Activated T-cell treated with anti-CD3 and anti-CD28 coated beads, Interleukin-2, amount 50 U/mL, for 4 hours (primary cell): ENCODE measurements at regions not wholly inside any gene's neighbourhood (a gene's known extent, or its start where the extent isn't known, plus 50 kb on each side); places are given as distances from the start of the nearest gene placed in this dataset.
A peak's percentile ranks its signal among the peaks of the same experiment; 100 is the strongest.
"Not testable (repeated sequence)": the region's sequence is repeated elsewhere in the genome, so short reads cannot be mapped to it uniquely, and the experiment has no call there.

Experiments
- ATAC-seq, 2 donors: fragments of 200-7000 bp; cut with Tn5 transposase; one replicate each; pipeline ENCODE4 v1.10.0; 2021
- DNase-seq: peaks from one replicate; pipeline ENCODE4 v3.0.0-alpha.2; 2020
- H3K27me3 Mint-ChIP-seq: one replicate; pipeline ENCODE4 v1.8.0; 2021; ENCODE audit warnings: low read depth, mixed read lengths
- H3K36me3 Mint-ChIP-seq: one replicate; pipeline ENCODE4 v1.8.0; 2022; ENCODE audit warnings: mixed read lengths; ENCODE audit not compliant: insufficient read depth
- H3K4me1 Mint-ChIP-seq: one replicate; pipeline ENCODE4 v1.8.0; 2021; ENCODE audit warnings: low read depth, mixed read lengths
- H3K4me3 Mint-ChIP-seq: one replicate; pipeline ENCODE4 v1.8.0; 2021; ENCODE audit warnings: mild to moderate bottlenecking, moderate library complexity, mixed read lengths
- H3K9me3 Mint-ChIP-seq: one replicate; pipeline ENCODE4 v1.8.0; 2021; ENCODE audit warnings: mixed read lengths

DNA sequence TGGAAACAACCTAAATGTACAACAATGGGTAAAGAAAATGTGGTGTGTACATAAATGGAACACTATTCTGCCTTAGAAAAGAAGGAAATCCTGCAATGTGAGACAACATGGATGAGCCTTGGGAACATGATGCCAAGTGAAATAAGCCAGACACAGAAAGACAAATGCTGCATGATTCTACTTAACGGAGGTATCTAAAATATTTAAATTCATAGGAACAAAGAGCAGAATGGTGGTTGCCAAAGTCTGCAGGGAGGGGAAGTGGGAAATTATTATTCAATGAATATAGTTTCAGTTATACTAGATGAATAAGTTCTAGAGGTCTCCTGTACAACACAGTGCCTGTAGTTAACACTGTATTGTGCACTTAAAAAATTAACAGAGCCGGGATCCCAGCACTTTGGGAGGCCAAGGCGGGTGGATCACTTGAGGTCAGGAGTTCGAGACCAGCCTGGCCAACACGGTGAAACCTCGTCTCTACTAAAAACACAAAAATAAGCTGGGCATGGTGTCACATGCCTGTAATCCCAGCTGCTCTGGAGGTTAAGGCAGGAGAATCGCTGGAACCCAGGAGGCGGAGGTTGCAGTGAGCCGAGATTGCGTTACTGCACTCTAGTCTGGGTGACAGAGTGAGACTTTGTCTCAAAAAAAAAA is 71.4 kb upstream of the SNX9 start:
- H3K9me3 Mint-ChIP-seq = peaks cover 5% of the 10 kb centered on the region
- H3K4me3 Mint-ChIP-seq = no peak overlapping the region
- peak; percentile 21 to 25 for ATAC-seq
- H3K27me3 Mint-ChIP-seq = no peaks in the 10 kb centered on the region
- no peaks in the 10 kb centered on the region for H3K36me3 Mint-ChIP-seq
- peaks cover 82% of the 10 kb centered on the region for H3K4me1 Mint-ChIP-seq
- DNase-seq = no peak

DNA sequence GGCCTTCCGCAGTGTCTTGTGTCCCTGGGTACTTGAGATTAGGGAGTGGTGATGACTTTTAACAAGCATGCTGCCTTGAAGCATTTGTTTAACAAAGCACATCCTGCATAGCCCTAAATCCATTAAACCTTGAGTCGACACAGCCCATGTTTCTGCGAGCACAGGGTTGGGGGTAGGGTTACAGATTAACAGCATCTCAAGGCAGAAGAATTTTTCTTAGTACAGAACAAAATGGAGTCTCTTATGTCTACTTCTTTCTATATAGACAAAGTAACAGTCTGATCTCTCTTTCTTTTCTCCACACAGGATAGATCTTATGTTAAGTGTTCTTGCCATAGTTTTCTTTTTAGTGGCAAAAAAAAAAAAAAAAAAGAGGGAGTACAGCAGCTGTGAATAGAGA is 70.2 kb upstream of the SNX9 start:
- H3K27me3 Mint-ChIP-seq, ATAC-seq, H3K9me3 Mint-ChIP-seq, DNase-seq, H3K4me3 Mint-ChIP-seq, H3K36me3 Mint-ChIP-seq: not testable (repeated sequence)
- peaks cover 88% of the 10 kb centered on the region for H3K4me1 Mint-ChIP-seq

- H3K27me3 Mint-ChIP-seq = no peaks in the 10 kb centered on the region
- H3K4me3 Mint-ChIP-seq = no peak overlapping the region
- H3K4me1 Mint-ChIP-seq = peaks cover 91% of the 10 kb centered on the region
- no peak for DNase-seq
- no peak for ATAC-seq
- no peaks in the 10 kb centered on the region for H3K36me3 Mint-ChIP-seq
- H3K9me3 Mint-ChIP-seq = peaks cover 5% of the 10 kb centered on the region
Observed at GRCh38 chr6:157753291-157753690, 69.8 kb upstream of the SNX9 start.

GRCh38 chr6:157753801-157754200 is 69.2 kb upstream of the SNX9 start:
- H3K4me3 Mint-ChIP-seq, DNase-seq, H3K36me3 Mint-ChIP-seq, H3K27me3 Mint-ChIP-seq, H3K9me3 Mint-ChIP-seq: not testable (repeated sequence)
- peaks cover 92% of the 10 kb centered on the region for H3K4me1 Mint-ChIP-seq
- ATAC-seq = peak; percentile 3 to 10

- ATAC-seq (no peak), DNase-seq (no peak)
- H3K27me3 Mint-ChIP-seq = peaks cover 3% of the 10 kb centered on the region
- no peaks in the 10 kb centered on the region for H3K36me3 Mint-ChIP-seq
- peaks cover 5% of the 10 kb centered on the region for H3K9me3 Mint-ChIP-seq
- peaks cover 91% of the 10 kb centered on the region for H3K4me1 Mint-ChIP-seq
- no peak overlapping the region for H3K4me3 Mint-ChIP-seq
Observed at GRCh38 chr6:157754351-157754750, 68.7 kb upstream of the SNX9 start.

- ATAC-seq (peak; percentile 28 to 43), DNase-seq (no peak)
- Mint-ChIP-seq H3K4me3 (peak overlapping the region; percentile 63), H3K27me3 (peaks cover 3% of the 10 kb centered on the region), H3K36me3 (no peaks in the 10 kb centered on the region), H3K9me3 (peaks cover 5% of the 10 kb centered on the region), H3K4me1 (peaks cover 90% of the 10 kb centered on the region)
Observed at GRCh38 chr6:157755032-157755745, 67.9 kb upstream of the SNX9 start.

- ATAC-seq (peak; percentile 83), DNase-seq (peak; percentile 67)
- Mint-ChIP-seq H3K36me3 (no peaks in the 10 kb centered on the region), H3K4me3 (peak overlapping the region; percentile 63), H3K9me3 (peaks cover 2% of the 10 kb centered on the region), H3K4me1 (peaks cover 91% of the 10 kb centered on the region), H3K27me3 (peaks cover 3% of the 10 kb centered on the region)
Observed at GRCh38 chr6:157755746-157756411, 67.2 kb upstream of the SNX9 start.

DNA sequence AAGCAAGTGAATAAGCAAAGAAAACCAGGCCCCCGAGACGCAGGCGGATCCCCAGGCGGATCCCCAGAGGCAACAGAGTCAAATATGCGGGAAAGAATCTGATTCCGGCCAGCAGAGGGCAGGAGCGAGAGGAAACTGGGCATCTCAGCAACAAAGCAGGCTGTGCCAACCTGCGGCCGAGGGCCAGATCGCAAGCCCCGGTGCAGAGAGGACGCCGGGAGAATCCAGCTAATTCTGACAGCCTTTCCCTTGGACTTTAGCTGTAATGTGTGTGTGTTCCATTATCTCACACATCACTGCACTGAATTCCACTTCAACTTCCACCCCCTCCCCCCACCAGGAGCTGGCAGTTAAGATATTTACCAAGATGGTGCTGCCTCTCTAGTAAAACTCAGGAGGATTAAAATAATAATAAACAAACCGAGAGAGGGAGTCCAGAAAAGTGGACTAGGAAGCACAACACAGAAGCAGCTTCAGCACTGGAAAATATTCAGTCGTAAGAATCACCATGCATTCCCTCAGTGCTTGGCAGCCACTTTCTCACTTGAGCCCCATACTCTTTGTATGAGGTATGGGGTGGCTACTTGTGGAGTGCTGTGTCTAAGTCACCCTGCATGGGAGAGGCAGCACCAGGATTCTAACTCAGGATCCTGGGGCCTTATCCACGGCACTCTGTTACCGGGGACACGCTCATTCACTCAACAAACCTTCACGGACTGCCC is 66.2 kb upstream of the SNX9 start:
- peak; percentile 77 for DNase-seq
- Mint-ChIP-seq H3K9me3 (no peaks in the 10 kb centered on the region), H3K27me3 (peaks cover 5% of the 10 kb centered on the region), H3K4me1 (peaks cover 92% of the 10 kb centered on the region), H3K36me3 (peaks cover 3% of the 10 kb centered on the region), H3K4me3 (peak overlapping the region; percentile 51)
- no peak for ATAC-seq

- DNase-seq (no peak), ATAC-seq (no peak)
- H3K9me3 Mint-ChIP-seq = no peaks in the 10 kb centered on the region
- H3K4me3 Mint-ChIP-seq = no peak overlapping the region
- peaks cover 3% of the 10 kb centered on the region for H3K36me3 Mint-ChIP-seq
- peaks cover 91% of the 10 kb centered on the region for H3K4me1 Mint-ChIP-seq
- H3K27me3 Mint-ChIP-seq = peaks cover 5% of the 10 kb centered on the region
Observed at GRCh38 chr6:157757430-157758403, 65.3 kb upstream of the SNX9 start.

DNA sequence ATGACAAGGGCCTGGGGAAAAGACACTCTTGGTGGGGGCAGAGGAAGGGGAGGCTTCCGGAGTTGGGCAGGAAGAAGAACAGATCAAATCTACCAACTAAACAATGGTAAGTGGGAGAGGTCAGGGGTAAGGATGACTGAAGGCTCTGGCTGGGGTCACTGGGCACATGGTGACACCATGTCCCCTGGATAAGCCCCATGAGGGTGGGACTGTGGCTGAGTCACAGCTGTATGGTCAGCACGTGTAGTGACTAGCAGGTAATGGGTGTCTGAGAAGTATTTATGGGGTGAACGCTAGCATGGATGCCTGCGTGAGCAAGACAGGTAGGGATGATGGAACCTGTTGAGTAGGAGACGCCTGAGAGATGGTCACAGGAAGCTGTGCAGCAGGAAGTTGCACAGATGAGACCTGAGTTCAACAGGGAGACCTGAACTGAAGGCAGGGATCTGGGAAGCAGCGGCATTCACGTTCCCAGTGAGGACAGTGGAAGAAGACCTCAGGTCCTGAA is 64.5 kb upstream of the SNX9 start:
- Mint-ChIP-seq H3K9me3 (no peaks in the 10 kb centered on the region), H3K4me1 (peaks cover 91% of the 10 kb centered on the region), H3K36me3 (peaks cover 3% of the 10 kb centered on the region), H3K4me3 (no peak overlapping the region), H3K27me3 (peaks cover 5% of the 10 kb centered on the region)
- ATAC-seq (no peak), DNase-seq (no peak)

- ATAC-seq (no peak), DNase-seq (no peak)
- H3K9me3 Mint-ChIP-seq = no peaks in the 10 kb centered on the region
- H3K27me3 Mint-ChIP-seq = peaks cover 5% of the 10 kb centered on the region
- no peak overlapping the region for H3K4me3 Mint-ChIP-seq
- peaks cover 91% of the 10 kb centered on the region for H3K4me1 Mint-ChIP-seq
- H3K36me3 Mint-ChIP-seq = peaks cover 3% of the 10 kb centered on the region
Observed at GRCh38 chr6:157759028-157759427, 64.0 kb upstream of the SNX9 start.

DNA sequence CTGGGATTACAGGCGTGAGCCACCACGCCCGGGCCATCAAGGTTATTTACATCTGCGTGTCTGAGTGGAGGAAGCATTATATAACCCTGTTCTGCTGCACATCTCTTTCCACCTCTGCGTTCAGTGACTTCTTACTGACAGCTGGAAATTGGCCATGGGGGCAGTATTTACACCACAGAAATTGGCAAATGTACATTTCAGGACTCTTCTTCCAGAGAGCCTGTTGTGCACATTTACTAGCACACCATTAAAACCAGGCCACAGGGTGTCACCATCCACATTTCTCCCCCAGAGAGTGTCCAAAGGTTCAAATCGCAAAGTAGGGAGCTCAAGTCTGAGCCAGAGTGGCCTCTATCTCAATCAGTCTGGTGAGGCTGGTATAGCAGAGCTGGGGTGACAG is 62.9 kb upstream of the SNX9 start:
- H3K4me1 Mint-ChIP-seq = peaks cover 91% of the 10 kb centered on the region
- H3K4me3 Mint-ChIP-seq = peak overlapping the region; percentile 32
- H3K9me3 Mint-ChIP-seq = no peaks in the 10 kb centered on the region
- DNase-seq = no peak
- peaks cover 5% of the 10 kb centered on the region for H3K27me3 Mint-ChIP-seq
- no peak for ATAC-seq
- H3K36me3 Mint-ChIP-seq = peaks cover 3% of the 10 kb centered on the region

DNA sequence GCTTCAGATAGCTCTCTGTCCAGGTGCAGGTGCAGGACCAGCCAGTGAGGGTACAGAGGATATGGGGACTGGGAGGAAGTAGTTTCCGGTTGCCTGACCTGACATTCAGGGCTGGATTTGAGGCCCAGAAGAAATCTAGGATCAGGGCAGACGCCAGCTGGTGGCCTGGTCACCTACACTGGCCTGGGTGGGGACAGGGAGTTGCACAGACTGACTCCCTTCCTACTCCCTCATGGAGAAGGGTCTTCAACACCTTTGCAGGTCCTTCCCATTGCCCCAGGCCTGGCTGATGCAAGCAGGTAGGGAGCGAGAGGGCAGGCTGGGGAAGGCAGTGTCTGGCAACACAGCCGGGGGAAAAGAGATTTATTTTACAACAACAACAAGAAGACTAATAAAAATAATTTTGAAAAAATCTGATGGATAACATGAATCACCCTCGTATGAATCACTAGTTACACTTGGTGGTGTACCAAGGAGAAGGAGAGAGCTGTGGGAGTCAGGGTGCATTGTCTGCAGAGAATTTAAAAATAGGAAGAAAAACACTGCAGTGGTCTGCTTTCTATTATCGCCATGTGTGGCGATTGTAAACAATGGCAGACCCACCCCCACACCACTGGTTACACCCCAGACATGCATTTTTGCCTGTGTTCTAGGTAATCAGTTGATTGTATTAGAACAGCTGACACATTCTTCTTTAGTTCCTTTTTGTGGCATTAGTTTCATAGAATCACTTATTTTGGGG is 62.3 kb upstream of the SNX9 start:
- H3K27me3 Mint-ChIP-seq = peaks cover 5% of the 10 kb centered on the region
- peak overlapping the region; percentile 32 for H3K4me3 Mint-ChIP-seq

More for the DNA sequence above, 62.3 kb upstream of the SNX9 start:
- no peaks in the 10 kb centered on the region for H3K9me3 Mint-ChIP-seq
- DNase-seq (peak; percentile 46), ATAC-seq (peak; percentile 21 to 25)
- peaks cover 89% of the 10 kb centered on the region for H3K4me1 Mint-ChIP-seq
- H3K36me3 Mint-ChIP-seq = peaks cover 3% of the 10 kb centered on the region
